ENCODE measurements at regions not wholly inside any gene's neighbourhood (a gene's known extent, or its start where the extent isn't known, plus 50 kb on each side); places are given as distances from the start of the nearest gene placed in this dataset.

- Histone ChIP-seq H3K4me1 (ENCODE audit: control insufficient read depth, insufficient read depth, low read length) (no peaks in the 10 kb centered on the region), H3K27me3 (ENCODE audit: control insufficient read depth, insufficient read depth, low read length) (no peaks in the 10 kb centered on the region), H3K4me3 (ENCODE audit: low read depth, low read length) (no peak overlapping the region), H3K27ac (ENCODE audit: low read depth, low read length) (no peak overlapping the region), H3K36me3 (ENCODE audit: control insufficient read depth, insufficient read depth, low read length) (no peaks in the 10 kb centered on the region), H3K9ac (ENCODE audit: low read length) (no peak overlapping the region), H3K9me3 (ENCODE audit: control insufficient read depth, insufficient read depth, low read depth, low read length) (no peaks in the 10 kb centered on the region)
Observed at GRCh38 chr5:164950927-164951326, 1445.5 kb downstream of the MAT2B start.

GRCh38 chr5:164951570-164951969, 1446.2 kb downstream of the MAT2B start:
- no peaks in the 10 kb centered on the region for H3K4me1 ChIP-seq (ENCODE audit: control insufficient read depth, insufficient read depth, low read length)
- H3K27me3 ChIP-seq (ENCODE audit: control insufficient read depth, insufficient read depth, low read length): no peaks in the 10 kb centered on the region
- no peak overlapping the region for H3K9ac ChIP-seq (ENCODE audit: low read length)
- H3K4me3 ChIP-seq (ENCODE audit: low read depth, low read length): no peak overlapping the region
- no peak overlapping the region for H3K27ac ChIP-seq (ENCODE audit: low read depth, low read length)
- no peaks in the 10 kb centered on the region for H3K36me3 ChIP-seq (ENCODE audit: control insufficient read depth, insufficient read depth, low read length)
- no peaks in the 10 kb centered on the region for H3K9me3 ChIP-seq (ENCODE audit: control insufficient read depth, insufficient read depth, low read depth, low read length)

GRCh38 chr5:164958688-164959087, 1453.3 kb downstream of the MAT2B start:
- H3K36me3 ChIP-seq (ENCODE audit: control insufficient read depth, insufficient read depth, low read length): no peaks in the 10 kb centered on the region
- no peak overlapping the region for H3K9ac ChIP-seq (ENCODE audit: low read length)
- H3K27ac ChIP-seq (ENCODE audit: low read depth, low read length): no peak overlapping the region
- no peaks in the 10 kb centered on the region for H3K27me3 ChIP-seq (ENCODE audit: control insufficient read depth, insufficient read depth, low read length)
- H3K4me1 ChIP-seq (ENCODE audit: control insufficient read depth, insufficient read depth, low read length): no peaks in the 10 kb centered on the region
- no peak overlapping the region for H3K4me3 ChIP-seq (ENCODE audit: low read depth, low read length)
- H3K9me3 ChIP-seq (ENCODE audit: control insufficient read depth, insufficient read depth, low read depth, low read length): no peaks in the 10 kb centered on the region

- no peaks in the 10 kb centered on the region for H3K4me1 ChIP-seq (ENCODE audit: control insufficient read depth, insufficient read depth, low read length)
- no peak overlapping the region for H3K9ac ChIP-seq (ENCODE audit: low read length)
- H3K36me3 ChIP-seq (ENCODE audit: control insufficient read depth, insufficient read depth, low read length): no peaks in the 10 kb centered on the region
- no peaks in the 10 kb centered on the region for H3K9me3 ChIP-seq (ENCODE audit: control insufficient read depth, insufficient read depth, low read depth, low read length)
- H3K27ac ChIP-seq (ENCODE audit: low read depth, low read length): no peak overlapping the region
- H3K27me3 ChIP-seq (ENCODE audit: control insufficient read depth, insufficient read depth, low read length): no peaks in the 10 kb centered on the region
- no peak overlapping the region for H3K4me3 ChIP-seq (ENCODE audit: low read depth, low read length)
Observed at GRCh38 chr5:164959761-164960160, 1454.3 kb downstream of the MAT2B start.

DNA sequence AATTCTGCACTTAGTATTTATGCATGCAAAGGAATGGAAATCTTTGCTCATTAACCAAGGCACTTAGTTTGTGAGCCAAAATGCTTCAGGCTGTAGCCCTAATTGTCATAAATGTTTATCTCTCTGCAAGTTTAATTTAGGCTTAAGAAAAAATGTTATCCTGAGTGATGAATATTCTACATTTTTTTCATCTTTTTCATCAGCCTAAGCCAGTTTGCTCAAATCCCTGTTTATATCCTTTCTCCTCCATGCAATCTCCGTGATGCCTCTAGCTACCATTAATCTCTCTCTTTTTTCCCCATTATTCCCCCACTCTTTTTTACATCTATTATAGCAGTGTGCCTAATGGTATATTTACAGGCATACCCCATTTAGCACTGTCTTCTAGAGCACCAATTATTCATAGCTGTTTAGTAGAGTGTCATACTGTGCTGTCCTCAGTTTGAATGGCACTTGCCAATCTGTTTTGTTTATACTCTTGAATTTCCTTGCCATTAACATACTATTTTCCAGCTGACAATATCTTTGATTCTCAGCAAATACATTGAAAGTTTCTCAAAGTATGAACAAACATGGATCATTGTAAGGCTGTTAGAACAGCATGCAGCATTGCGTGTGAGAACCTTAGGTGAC, 1457.0 kb downstream of the MAT2B start:
- Histone ChIP-seq H3K27me3 (ENCODE audit: control insufficient read depth, insufficient read depth, low read length) (no peaks in the 10 kb centered on the region), H3K9me3 (ENCODE audit: control insufficient read depth, insufficient read depth, low read depth, low read length) (no peaks in the 10 kb centered on the region), H3K4me3 (ENCODE audit: low read depth, low read length) (no peak overlapping the region)

GRCh38 chr5:164966611-164967010, 1461.2 kb downstream of the MAT2B start:
- no peaks in the 10 kb centered on the region for H3K27me3 ChIP-seq (ENCODE audit: control insufficient read depth, insufficient read depth, low read length)
- peaks cover 2% of the 10 kb centered on the region; the same call in 1 of the 2 replicates for H3K9me3 ChIP-seq (ENCODE audit: control insufficient read depth, insufficient read depth, low read depth, low read length)
- no peak overlapping the region for H3K27ac ChIP-seq (ENCODE audit: low read depth, low read length)
- H3K4me1 ChIP-seq (ENCODE audit: control insufficient read depth, insufficient read depth, low read length): no peaks in the 10 kb centered on the region
- no peak overlapping the region for H3K9ac ChIP-seq (ENCODE audit: low read length)
- no peaks in the 10 kb centered on the region for H3K36me3 ChIP-seq (ENCODE audit: control insufficient read depth, insufficient read depth, low read length)
- no peak overlapping the region for H3K4me3 ChIP-seq (ENCODE audit: low read depth, low read length)

More for the DNA sequence above, 1457.0 kb downstream of the MAT2B start:
- no peak overlapping the region for H3K27ac ChIP-seq (ENCODE audit: low read depth, low read length)
- no peak overlapping the region for H3K9ac ChIP-seq (ENCODE audit: low read length)
- H3K4me1 ChIP-seq (ENCODE audit: control insufficient read depth, insufficient read depth, low read length): no peaks in the 10 kb centered on the region
- H3K36me3 ChIP-seq (ENCODE audit: control insufficient read depth, insufficient read depth, low read length): no peaks in the 10 kb centered on the region

DNA sequence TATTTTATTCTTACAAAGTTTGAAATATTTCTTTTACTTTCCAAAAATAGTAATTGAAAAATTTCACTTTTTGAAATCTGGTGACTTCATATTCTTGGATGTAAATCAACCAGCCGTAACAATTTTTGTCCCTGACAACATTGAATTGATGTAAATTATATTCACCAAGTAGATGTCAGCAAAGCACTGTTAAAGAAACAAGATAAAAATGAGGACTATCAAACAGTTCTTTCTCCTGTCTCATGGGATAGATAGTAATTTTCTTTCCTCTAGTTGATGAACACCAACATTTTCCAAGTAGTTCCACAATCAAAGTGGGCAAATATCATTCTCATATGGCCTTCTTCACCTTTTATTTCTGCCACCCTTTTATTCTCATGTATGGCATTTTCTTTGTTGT, 1461.9 kb downstream of the MAT2B start:
- no peaks in the 10 kb centered on the region for H3K27me3 ChIP-seq (ENCODE audit: control insufficient read depth, insufficient read depth, low read length)
- H3K4me3 ChIP-seq (ENCODE audit: low read depth, low read length): no peak overlapping the region
- no peaks in the 10 kb centered on the region for H3K36me3 ChIP-seq (ENCODE audit: control insufficient read depth, insufficient read depth, low read length)
- no peak overlapping the region for H3K9ac ChIP-seq (ENCODE audit: low read length)
- no peaks in the 10 kb centered on the region for H3K4me1 ChIP-seq (ENCODE audit: control insufficient read depth, insufficient read depth, low read length)
- peaks cover 2% of the 10 kb centered on the region; the same call in 1 of the 2 replicates for H3K9me3 ChIP-seq (ENCODE audit: control insufficient read depth, insufficient read depth, low read depth, low read length)
- H3K27ac ChIP-seq (ENCODE audit: low read depth, low read length): no peak overlapping the region

- H3K4me1 ChIP-seq (ENCODE audit: control insufficient read depth, insufficient read depth, low read length): no peaks in the 10 kb centered on the region
- peaks cover 23% of the 10 kb centered on the region for H3K9me3 ChIP-seq (ENCODE audit: control insufficient read depth, insufficient read depth, low read depth, low read length)
- H3K36me3 ChIP-seq (ENCODE audit: control insufficient read depth, insufficient read depth, low read length): no peaks in the 10 kb centered on the region
- H3K27me3 ChIP-seq (ENCODE audit: control insufficient read depth, insufficient read depth, low read length): no peaks in the 10 kb centered on the region
- H3K9ac ChIP-seq (ENCODE audit: low read length): no peak overlapping the region
- no peak overlapping the region for H3K4me3 ChIP-seq (ENCODE audit: low read depth, low read length)
- H3K27ac ChIP-seq (ENCODE audit: low read depth, low read length): no peak overlapping the region
Observed at GRCh38 chr5:164972973-164973372, 1467.6 kb downstream of the MAT2B start.

- H3K9ac ChIP-seq (ENCODE audit: low read length): no peak overlapping the region
- no peak overlapping the region for H3K4me3 ChIP-seq (ENCODE audit: low read depth, low read length)
- H3K27ac ChIP-seq (ENCODE audit: low read depth, low read length): no peak overlapping the region
- no peaks in the 10 kb centered on the region for H3K4me1 ChIP-seq (ENCODE audit: control insufficient read depth, insufficient read depth, low read length)
- peaks cover 22% of the 10 kb centered on the region for H3K9me3 ChIP-seq (ENCODE audit: control insufficient read depth, insufficient read depth, low read depth, low read length)
- H3K27me3 ChIP-seq (ENCODE audit: control insufficient read depth, insufficient read depth, low read length): no peaks in the 10 kb centered on the region
- no peaks in the 10 kb centered on the region for H3K36me3 ChIP-seq (ENCODE audit: control insufficient read depth, insufficient read depth, low read length)
Observed at GRCh38 chr5:164975986-164976385, 1470.6 kb downstream of the MAT2B start.

GRCh38 chr5:164980480-164980879, 1475.1 kb downstream of the MAT2B start:
- no peak overlapping the region for H3K4me3 ChIP-seq (ENCODE audit: low read depth, low read length)
- H3K36me3 ChIP-seq (ENCODE audit: control insufficient read depth, insufficient read depth, low read length): no peaks in the 10 kb centered on the region
- H3K4me1 ChIP-seq (ENCODE audit: control insufficient read depth, insufficient read depth, low read length): no peaks in the 10 kb centered on the region
- H3K27ac ChIP-seq (ENCODE audit: low read depth, low read length): no peak overlapping the region
- H3K9me3 ChIP-seq (ENCODE audit: control insufficient read depth, insufficient read depth, low read depth, low read length): peaks cover 20% of the 10 kb centered on the region
- H3K9ac ChIP-seq (ENCODE audit: low read length): no peak overlapping the region
- no peaks in the 10 kb centered on the region for H3K27me3 ChIP-seq (ENCODE audit: control insufficient read depth, insufficient read depth, low read length)

GRCh38 chr5:164998142-164998541, 1492.7 kb downstream of the MAT2B start:
- Histone ChIP-seq H3K27me3 (ENCODE audit: control insufficient read depth, insufficient read depth, low read length) (no peaks in the 10 kb centered on the region), H3K4me3 (ENCODE audit: low read depth, low read length) (no peak overlapping the region), H3K4me1 (ENCODE audit: control insufficient read depth, insufficient read depth, low read length) (no peaks in the 10 kb centered on the region), H3K36me3 (ENCODE audit: control insufficient read depth, insufficient read depth, low read length) (no peaks in the 10 kb centered on the region), H3K27ac (ENCODE audit: low read depth, low read length) (no peak overlapping the region), H3K9ac (ENCODE audit: low read length) (no peak overlapping the region), H3K9me3 (ENCODE audit: control insufficient read depth, insufficient read depth, low read depth, low read length) (no peaks in the 10 kb centered on the region)

- no peaks in the 10 kb centered on the region for H3K4me1 ChIP-seq (ENCODE audit: control insufficient read depth, insufficient read depth, low read length)
- H3K9me3 ChIP-seq (ENCODE audit: control insufficient read depth, insufficient read depth, low read depth, low read length): no peaks in the 10 kb centered on the region
- no peaks in the 10 kb centered on the region for H3K27me3 ChIP-seq (ENCODE audit: control insufficient read depth, insufficient read depth, low read length)
- H3K9ac ChIP-seq (ENCODE audit: low read length): no peak overlapping the region
- no peak overlapping the region for H3K4me3 ChIP-seq (ENCODE audit: low read depth, low read length)
- no peaks in the 10 kb centered on the region for H3K36me3 ChIP-seq (ENCODE audit: control insufficient read depth, insufficient read depth, low read length)
- H3K27ac ChIP-seq (ENCODE audit: low read depth, low read length): no peak overlapping the region
Observed at GRCh38 chr5:164998590-164998989, 1493.2 kb downstream of the MAT2B start.
